ENCODE measurements at regions not wholly inside any gene's neighbourhood (a gene's known extent, or its start where the extent isn't known, plus 50 kb on each side); places are given as distances from the start of the nearest gene placed in this dataset.

DNA sequence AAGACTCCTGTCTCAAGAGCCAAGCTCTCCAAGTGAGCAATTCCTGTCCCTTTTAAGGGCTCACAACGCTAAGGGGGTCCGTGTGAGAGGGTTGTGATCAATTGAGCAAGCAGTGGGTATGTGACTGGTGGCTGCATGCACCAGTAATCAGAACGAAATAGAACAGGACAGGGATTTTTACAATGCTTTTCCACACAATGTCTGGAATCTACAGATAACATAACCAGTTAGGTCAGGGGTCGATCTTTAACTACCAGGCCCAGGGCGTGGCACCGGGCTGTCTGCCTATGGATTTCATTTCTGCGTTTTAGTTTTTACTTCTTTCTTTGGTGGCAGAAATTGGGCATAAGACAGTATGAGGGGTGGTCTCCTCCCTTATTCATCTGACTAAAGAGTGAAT is 54.9 kb upstream of the SP4 start:
- TF ChIP-seq, protein P1, sequence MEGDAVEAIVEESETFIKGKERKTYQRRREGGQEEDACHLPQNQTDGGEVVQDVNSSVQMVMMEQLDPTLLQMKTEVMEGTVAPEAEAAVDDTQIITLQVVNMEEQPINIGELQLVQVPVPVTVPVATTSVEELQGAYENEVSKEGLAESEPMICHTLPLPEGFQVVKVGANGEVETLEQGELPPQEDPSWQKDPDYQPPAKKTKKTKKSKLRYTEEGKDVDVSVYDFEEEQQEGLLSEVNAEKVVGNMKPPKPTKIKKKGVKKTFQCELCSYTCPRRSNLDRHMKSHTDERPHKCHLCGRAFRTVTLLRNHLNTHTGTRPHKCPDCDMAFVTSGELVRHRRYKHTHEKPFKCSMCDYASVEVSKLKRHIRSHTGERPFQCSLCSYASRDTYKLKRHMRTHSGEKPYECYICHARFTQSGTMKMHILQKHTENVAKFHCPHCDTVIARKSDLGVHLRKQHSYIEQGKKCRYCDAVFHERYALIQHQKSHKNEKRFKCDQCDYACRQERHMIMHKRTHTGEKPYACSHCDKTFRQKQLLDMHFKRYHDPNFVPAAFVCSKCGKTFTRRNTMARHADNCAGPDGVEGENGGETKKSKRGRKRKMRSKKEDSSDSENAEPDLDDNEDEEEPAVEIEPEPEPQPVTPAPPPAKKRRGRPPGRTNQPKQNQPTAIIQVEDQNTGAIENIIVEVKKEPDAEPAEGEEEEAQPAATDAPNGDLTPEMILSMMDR (IDR thresholded peaks at IDR 0.05) = no peak
- no peak for TF ChIP-seq POLR2AphosphoS5 (IDR thresholded peaks at IDR 0.05)
